Vagina (tissue), 2 donors: ENCODE measurements at regions not wholly inside any gene's neighbourhood (a gene's known extent, or its start where the extent isn't known, plus 50 kb on each side); places are given as distances from the start of the nearest gene placed in this dataset.
A peak's percentile ranks its signal among the peaks of the same experiment; 100 is the strongest.

Source experiments
- DNase-seq, 2 donors: peaks; one replicate each; pipeline ENCODE4 v3.0.0-alpha.2; 2017; ENCODE audit errors: extremely low spot score in 2 of 2
- H3K27ac ChIP-seq: fragments of 200-600 bp; sonication (generic); one replicate; pipeline ENCODE4 v1.5.1; 2019
- H3K27me3 ChIP-seq: fragments of 200-600 bp; sonication (generic); one replicate; pipeline ENCODE4 v1.5.1; 2019
- H3K36me3 ChIP-seq, 2 donors: fragments of 200-600 bp; sonication (generic); one replicate each; pipeline ENCODE4 v1.5.1; 2017 to 2019
- H3K4me1 ChIP-seq: fragments of 200-600 bp; sonication (generic); one replicate; pipeline ENCODE4 v1.5.1; 2019
- H3K4me3 ChIP-seq, 2 donors: fragments of 200-600 bp; sonication (generic); 1 replicate in 1 of 2; 2 replicates in 1 of 2; pipeline ENCODE4 v1.5.1; 2016 to 2019
- H3K9me3 ChIP-seq: fragments of 200-600 bp; sonication (generic); one replicate; pipeline ENCODE4 v1.5.1; 2019
- POLR2A ChIP-seq, 2 donors: fragments of 450-650 bp; IDR thresholded peaks; one replicate each; pipeline ENCODE4 v1.6.1; 2017; ENCODE audit warnings: antibody characterized with exemption in 2 of 2, mild to moderate bottlenecking in 2 of 2, moderate library complexity in 2 of 2
- POLR2AphosphoS5 ChIP-seq, 2 donors: sonication (generic); formaldehyde crosslinking; IDR thresholded peaks; one replicate each; pipeline ENCODE4 v1.9.0; 2017; ENCODE audit warnings: antibody characterized with exemption in 2 of 2, mild to moderate bottlenecking in 2 of 2, low read depth in 1 of 2; ENCODE audit not compliant: insufficient read depth in 1 of 2
- intact Hi-C: fragments of 100-400 bp; cut with DNase I; formaldehyde crosslinking; loops from one replicate; pipeline ENCODE4 v1.15.1; 2023
- TF ChIP-seq, protein P1 (sequence below), 3 experiments: fragments of 450-650 bp in 2 of 3; fragments of 200-600 bp in 1 of 3; sonication (generic) in 1 of 3; IDR thresholded peaks; one replicate each; pipeline ENCODE4 v1.5.1; 2017 to 2019; ENCODE audit warnings: antibody characterized with exemption in 3 of 3, mild to moderate bottlenecking in 2 of 3, moderate library complexity in 2 of 3

DNA sequence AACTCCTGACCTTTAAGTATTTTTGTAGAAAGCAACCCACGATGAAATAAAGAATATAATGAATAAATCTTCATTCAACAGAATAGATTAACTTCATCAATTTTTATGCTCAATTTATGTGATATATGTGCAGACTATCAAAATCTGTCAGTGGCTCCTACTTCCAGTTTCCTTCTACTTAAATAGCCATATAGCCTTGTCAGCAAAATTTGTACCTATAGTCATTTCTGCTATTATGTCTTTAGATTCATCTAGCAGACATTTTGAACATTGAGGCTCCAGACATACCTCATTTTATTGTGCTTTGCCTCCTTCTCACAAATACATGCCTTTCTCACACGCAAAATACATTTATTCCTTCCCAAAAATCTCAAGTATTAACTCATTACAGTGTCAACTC lies 971.7 kb downstream of the FAM133A start:
- H3K27me3 ChIP-seq, result no peaks in the 10 kb centered on the region
- no peaks in the 10 kb centered on the region for H3K4me1 ChIP-seq
- DNase-seq, result no peak
- TF ChIP-seq POLR2AphosphoS5 (IDR thresholded peaks at IDR 0.05; ENCODE audit: insufficient read depth in 1 of 2, low read depth in 1 of 2) (no peak), POLR2A (IDR thresholded peaks at IDR 0.05) (no peak)
- TF ChIP-seq, protein P1, sequence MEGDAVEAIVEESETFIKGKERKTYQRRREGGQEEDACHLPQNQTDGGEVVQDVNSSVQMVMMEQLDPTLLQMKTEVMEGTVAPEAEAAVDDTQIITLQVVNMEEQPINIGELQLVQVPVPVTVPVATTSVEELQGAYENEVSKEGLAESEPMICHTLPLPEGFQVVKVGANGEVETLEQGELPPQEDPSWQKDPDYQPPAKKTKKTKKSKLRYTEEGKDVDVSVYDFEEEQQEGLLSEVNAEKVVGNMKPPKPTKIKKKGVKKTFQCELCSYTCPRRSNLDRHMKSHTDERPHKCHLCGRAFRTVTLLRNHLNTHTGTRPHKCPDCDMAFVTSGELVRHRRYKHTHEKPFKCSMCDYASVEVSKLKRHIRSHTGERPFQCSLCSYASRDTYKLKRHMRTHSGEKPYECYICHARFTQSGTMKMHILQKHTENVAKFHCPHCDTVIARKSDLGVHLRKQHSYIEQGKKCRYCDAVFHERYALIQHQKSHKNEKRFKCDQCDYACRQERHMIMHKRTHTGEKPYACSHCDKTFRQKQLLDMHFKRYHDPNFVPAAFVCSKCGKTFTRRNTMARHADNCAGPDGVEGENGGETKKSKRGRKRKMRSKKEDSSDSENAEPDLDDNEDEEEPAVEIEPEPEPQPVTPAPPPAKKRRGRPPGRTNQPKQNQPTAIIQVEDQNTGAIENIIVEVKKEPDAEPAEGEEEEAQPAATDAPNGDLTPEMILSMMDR (IDR thresholded peaks at IDR 0.05), result no peak
- no peak overlapping the region for H3K27ac ChIP-seq
- H3K9me3 ChIP-seq, result no peaks in the 10 kb centered on the region
- no peak overlapping the region for H3K4me3 ChIP-seq
- H3K36me3 ChIP-seq, result no peaks in the 10 kb centered on the region
- intact Hi-C loops, result no loop called here

DNA sequence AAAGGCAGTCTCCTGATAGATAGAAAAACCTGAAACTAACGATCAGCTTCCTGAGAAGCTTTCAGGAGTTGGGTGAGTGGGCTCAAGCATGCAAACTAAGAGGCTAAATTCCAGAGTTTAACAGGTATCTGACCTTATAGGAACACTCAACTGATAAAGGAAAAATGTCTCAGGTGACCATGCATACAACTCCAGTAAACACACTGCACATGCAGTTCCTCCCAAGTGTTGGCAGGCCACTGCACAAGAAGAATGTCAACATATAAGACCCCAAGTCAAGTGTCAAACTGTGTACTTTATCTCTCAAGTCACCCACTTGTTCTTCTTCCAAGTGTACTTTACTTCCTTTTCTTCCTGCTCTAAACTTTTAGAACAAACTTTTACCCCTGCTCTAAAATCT lies 981.2 kb downstream of the FAM133A start:
- Histone ChIP-seq H3K9me3 (no peaks in the 10 kb centered on the region), H3K4me1 (no peaks in the 10 kb centered on the region), H3K36me3 (no peaks in the 10 kb centered on the region), H3K27me3 (no peaks in the 10 kb centered on the region), H3K4me3 (no peak overlapping the region), H3K27ac (peak overlapping the region; percentile 21)
- TF ChIP-seq, protein P1 (IDR thresholded peaks at IDR 0.05), result no peak
- TF ChIP-seq POLR2A (IDR thresholded peaks at IDR 0.05), result no peak
- no peak for TF ChIP-seq POLR2AphosphoS5 (IDR thresholded peaks at IDR 0.05; ENCODE audit: insufficient read depth in 1 of 2, low read depth in 1 of 2)
- intact Hi-C loops, result no loop called here
- no peak for DNase-seq

DNA sequence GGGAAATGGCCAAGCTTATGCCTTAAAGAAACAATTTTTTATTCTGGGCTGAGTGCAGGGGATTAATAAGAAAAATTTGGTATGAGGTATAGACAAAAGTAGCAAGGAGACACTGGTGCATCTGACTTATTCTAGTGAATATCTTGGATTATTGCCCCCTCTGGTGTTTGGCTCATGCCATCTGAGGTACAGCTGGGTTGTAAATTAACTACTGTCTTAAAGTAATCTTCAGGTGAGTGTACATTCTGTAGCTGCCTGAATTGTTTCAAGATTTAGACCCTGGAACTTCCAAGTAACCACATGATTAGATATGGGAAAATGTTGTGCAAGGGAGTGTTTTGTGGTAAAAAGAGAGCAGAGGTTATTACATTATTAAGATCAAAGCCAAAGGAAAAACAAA lies 988.7 kb downstream of the FAM133A start:
- Histone ChIP-seq H3K36me3 (no peaks in the 10 kb centered on the region), H3K27ac (no peak overlapping the region), H3K27me3 (no peaks in the 10 kb centered on the region), H3K4me3 (no peak overlapping the region), H3K4me1 (no peaks in the 10 kb centered on the region), H3K9me3 (no peaks in the 10 kb centered on the region)
- intact Hi-C loops, result no loop called here
- TF ChIP-seq POLR2A (IDR thresholded peaks at IDR 0.05) (no peak), POLR2AphosphoS5 (IDR thresholded peaks at IDR 0.05; ENCODE audit: insufficient read depth in 1 of 2, low read depth in 1 of 2) (no peak)
- TF ChIP-seq, protein P1 (IDR thresholded peaks at IDR 0.05), result no peak
- no peak for DNase-seq

DNA sequence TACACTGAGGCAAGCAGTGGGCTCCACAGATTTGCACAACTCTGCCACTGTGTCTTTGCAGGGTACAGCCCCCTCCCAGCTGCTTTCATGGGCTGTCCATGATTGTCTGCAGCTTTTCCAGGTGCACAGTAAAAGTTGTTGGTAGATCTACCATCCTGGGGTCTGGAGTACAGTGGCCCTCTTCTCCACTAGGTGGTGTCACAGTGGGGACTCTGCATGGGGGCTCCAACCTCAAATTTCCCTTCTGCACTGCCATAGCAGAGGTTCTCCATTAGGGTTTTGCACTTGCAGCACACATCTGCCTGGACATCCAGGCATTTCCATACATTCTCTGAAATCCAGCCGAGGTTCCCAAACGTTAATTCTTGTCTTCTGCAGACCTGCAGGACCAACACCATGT lies 1002.3 kb downstream of the FAM133A start:
- no peak overlapping the region for H3K4me3 ChIP-seq
- H3K9me3 ChIP-seq, result no peaks in the 10 kb centered on the region
- H3K4me1 ChIP-seq, result no peaks in the 10 kb centered on the region
- no peaks in the 10 kb centered on the region for H3K36me3 ChIP-seq
- no peak overlapping the region for H3K27ac ChIP-seq
- TF ChIP-seq, protein P1 (IDR thresholded peaks at IDR 0.05), result no peak
- TF ChIP-seq POLR2AphosphoS5 (IDR thresholded peaks at IDR 0.05; ENCODE audit: insufficient read depth in 1 of 2, low read depth in 1 of 2) (no peak), POLR2A (IDR thresholded peaks at IDR 0.05) (no peak)
- intact Hi-C loops, result no loop called here
- no peak for DNase-seq
- H3K27me3 ChIP-seq, result no peaks in the 10 kb centered on the region

DNA sequence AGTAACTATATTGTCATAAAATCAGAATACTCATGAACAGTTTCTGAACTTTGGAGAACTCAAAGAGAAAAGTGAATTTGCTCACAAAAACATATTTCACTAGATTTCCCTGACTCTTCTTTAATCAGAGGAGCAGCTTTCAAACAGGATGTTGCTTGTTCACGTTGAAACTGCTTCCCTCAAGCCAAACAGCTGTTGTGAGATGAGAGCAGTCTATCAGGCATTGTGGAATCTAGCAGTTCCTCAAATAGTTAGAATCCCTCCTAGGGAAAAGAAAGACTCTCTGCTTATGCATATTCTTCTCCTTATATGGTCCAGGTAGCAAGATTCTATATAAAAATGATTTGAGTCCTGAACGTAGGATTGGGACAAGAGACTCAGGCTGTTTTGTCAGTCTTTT lies 1012.1 kb downstream of the FAM133A start:
- H3K27ac ChIP-seq, result no peak overlapping the region
- no peaks in the 10 kb centered on the region for H3K4me1 ChIP-seq
- no peak for DNase-seq
- intact Hi-C loops, result no loop called here
- H3K36me3 ChIP-seq, result no peaks in the 10 kb centered on the region
- no peaks in the 10 kb centered on the region for H3K27me3 ChIP-seq
- H3K4me3 ChIP-seq, result no peak overlapping the region
- no peaks in the 10 kb centered on the region for H3K9me3 ChIP-seq
- TF ChIP-seq POLR2A (IDR thresholded peaks at IDR 0.05), result no peak
- TF ChIP-seq, protein P1 (IDR thresholded peaks at IDR 0.05), result no peak
- TF ChIP-seq POLR2AphosphoS5 (IDR thresholded peaks at IDR 0.05; ENCODE audit: insufficient read depth in 1 of 2, low read depth in 1 of 2), result no peak
